Activated CD4-positive, alpha-beta T cell treated with anti-CD3 and anti-CD28 coated beads, Interleukin-2, Interleukin-6, amounts not matched to agents 100 ng/mL and 50 ng/mL, durations not matched to agents 16 hours and 8 hours (primary cell): ENCODE measurements at regions not wholly inside any gene's neighbourhood (a gene's known extent, or its start where the extent isn't known, plus 50 kb on each side); places are given as distances from the start of the nearest gene placed in this dataset.
"Not testable (repeated sequence)": the region's sequence is repeated elsewhere in the genome, so short reads cannot be mapped to it uniquely, and the experiment has no call there.

Experiments used
- DNase-seq: peaks from one replicate; pipeline ENCODE4 v3.0.0-alpha.2; 2020

GRCh38 chr3:166637984-166638530, 742.0 kb downstream of the ZBBX start:
- DNase-seq, result no peak

GRCh38 chr3:166634091-166634746, 745.9 kb downstream of the ZBBX start:
- no peak for DNase-seq

- no peak for DNase-seq
Measured at GRCh38 chr3:166630190-166630589, 749.9 kb downstream of the ZBBX start.

- no peak for DNase-seq
Measured at GRCh38 chr3:166613365-166613764, 766.7 kb downstream of the ZBBX start.

GRCh38 chr3:166612761-166613160, 767.3 kb downstream of the ZBBX start:
- DNase-seq, result not testable (repeated sequence)

- DNase-seq, result no peak
Measured at GRCh38 chr3:166607933-166608521, 770.8 kb upstream of the BCHE start.

GRCh38 chr3:166606988-166607387, 769.8 kb upstream of the BCHE start:
- no peak for DNase-seq

GRCh38 chr3:166593776-166594175, 756.6 kb upstream of the BCHE start:
- DNase-seq, result no peak

GRCh38 chr3:166582236-166582635, 745.0 kb upstream of the BCHE start:
- DNase-seq, result no peak

DNA sequence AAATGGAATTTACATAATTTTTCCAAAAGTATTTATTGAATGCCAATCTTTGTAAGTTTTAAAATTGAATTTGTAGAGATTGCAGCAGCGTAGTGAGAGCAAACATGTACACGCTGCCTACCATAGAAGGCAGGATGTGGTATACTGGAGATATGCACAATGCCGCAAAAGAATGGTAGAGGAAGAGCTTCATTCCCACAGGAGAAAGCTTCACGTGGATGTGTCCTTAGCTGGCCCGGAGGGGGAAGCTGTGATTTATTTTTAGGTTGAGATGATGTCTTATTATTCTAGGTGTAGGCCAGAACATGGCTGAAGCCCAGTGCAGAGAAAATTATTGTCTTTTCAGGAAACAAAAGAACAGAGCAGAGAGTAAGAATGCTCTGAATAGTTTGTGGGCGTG, 743.3 kb upstream of the BCHE start:
- DNase-seq, result no peak

DNA sequence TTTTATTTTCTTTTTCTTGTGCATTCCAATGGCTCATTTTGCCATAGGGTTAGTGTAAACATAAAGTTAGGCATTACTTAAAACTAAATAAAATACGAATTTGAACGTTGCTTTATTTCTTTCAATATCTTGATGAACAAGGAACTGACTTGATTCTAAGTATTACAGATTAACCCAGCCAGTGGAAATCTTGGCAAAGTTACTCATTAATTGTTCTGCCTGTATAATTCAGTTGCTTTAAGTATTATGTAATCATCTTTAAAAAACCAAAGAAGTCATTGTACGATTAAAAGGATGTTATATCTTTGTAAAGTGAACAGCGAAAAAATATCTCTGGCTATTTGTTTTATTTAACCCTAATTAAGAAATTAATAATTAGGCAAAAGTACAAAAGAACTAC, 737.9 kb upstream of the BCHE start:
- DNase-seq, result no peak

- not testable (repeated sequence) for DNase-seq
Measured at GRCh38 chr3:166571686-166572085, 734.5 kb upstream of the BCHE start.

DNA sequence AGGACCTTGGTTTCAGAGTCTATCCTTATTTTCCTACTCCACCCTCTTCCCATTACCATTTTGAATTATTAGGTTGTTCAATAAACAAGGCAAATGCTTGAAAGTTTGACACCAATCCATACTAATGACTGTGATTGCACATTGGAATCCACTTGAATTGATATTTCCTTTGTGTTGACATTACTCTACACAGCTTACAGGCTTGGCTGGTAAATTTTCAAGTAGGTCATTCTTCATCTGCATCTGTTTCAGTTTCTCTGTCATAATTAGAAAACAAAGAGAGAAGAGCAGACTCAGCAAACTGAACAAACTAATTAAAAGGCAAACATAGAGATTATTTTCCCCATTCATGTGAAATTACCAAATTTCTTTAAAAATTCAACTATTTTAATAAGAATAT, 732.9 kb upstream of the BCHE start:
- no peak for DNase-seq

DNA sequence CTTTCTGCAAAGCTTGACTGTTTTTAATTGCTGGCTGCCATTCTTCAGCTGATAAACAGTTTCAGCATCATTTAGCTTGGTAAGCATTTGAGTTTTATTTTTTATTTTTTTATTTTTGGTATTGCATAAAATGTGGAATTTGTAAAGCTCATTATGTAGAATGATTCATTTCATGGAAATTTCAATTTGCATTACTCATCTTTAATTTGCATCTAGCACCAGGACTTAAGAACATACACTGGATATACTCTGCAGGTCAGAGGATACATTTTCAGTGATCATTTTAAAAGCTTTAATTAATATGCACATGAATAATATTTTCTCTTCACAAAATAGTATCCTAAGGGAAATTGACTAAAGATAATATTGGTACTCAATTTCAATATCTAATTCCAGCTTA, 732.4 kb upstream of the BCHE start:
- no peak for DNase-seq

DNA sequence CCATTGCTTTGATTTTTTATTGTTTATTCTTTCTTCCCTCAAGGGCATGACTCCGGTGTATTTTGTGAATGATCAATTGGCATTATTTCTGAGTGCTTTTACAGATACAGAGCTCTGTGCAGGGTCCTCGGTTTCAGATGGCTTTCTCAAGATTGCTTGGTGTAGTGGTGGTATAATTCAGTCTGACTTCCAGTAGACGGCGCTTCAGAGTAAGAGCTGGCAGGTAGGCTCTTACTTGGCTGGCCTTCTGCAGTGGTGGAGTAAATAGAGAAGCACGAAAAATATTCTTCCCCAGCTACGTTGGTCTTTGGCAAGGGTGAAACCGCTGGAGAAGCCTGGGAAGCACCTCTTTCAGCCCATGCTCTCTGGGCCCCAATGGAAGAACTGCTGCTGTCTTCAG, 723.0 kb upstream of the BCHE start:
- no peak for DNase-seq

DNA sequence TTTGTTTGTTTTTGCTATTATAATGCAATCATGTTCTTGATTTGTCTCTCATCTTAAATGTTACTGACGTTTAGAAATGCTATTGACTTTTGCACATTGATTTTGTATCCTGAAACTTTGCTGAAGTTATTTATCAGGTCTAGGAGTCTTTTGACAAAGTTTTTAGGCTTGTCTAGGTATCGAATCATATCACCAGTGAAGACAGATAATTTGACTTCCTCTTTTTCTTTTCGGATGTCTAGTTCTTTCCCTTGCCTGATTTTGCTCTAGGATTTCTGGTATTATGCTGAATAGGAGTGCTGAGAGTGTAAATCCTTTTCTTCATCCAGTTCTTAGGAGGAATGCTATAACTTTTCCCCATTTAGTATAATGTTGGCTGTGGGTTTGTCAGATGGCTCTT, 719.7 kb upstream of the BCHE start:
- no peak for DNase-seq

DNA sequence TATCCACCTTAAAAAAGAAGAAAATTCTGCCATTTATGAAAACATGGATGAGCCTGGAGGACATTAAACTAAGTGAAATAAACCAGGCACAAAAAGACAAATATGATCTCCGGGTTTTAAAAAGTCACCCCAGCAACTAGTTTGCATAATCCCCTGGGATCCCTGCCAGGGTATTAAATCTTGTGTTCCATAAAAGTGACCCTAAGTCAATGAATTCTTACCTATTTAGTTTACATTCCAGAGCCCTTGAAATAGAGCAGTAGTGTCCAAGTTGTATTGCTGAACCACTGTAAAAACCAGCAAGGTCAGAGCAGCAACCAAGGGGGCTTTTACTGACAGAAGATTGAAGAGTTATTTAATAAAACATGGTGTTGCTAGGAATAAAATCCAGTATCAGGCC, 716.8 kb upstream of the BCHE start:
- DNase-seq, result no peak

DNA sequence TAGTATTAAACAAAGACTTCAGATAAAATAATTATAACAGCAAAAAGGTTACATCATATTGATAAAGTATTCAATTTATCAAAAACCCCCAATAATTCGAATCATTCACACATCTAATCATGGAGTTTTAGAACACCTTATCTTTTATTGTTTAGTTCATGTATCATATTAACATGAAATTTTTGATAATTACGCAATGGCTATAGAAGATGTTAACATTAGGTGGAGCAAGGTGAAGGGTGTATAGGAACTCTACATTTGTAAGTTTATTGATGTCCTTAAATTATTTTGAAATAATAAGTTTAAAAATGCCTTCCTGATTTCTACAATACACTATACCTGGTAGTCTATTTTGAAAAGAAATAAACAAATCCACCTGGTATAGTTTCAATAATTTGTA, 696.5 kb upstream of the BCHE start:
- no peak for DNase-seq

DNA sequence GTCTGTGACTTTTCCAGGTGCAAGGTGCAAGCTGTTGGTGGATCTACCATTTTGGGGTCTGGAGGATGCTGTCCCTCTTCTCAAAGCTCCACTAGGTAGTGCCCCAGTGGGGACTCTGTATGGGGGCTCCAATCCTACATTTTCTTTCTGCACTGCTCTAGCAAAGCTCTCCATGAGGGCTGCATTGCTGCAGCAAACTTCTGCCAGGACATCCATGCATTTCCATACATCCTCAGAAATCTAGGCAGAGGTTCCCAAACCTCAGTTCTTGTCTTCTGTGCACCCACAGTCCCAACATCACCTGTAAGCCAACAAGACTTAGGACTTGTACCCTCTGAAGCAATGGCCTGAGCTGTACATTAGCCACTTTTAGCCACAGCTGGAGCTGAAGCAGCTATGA, 694.5 kb upstream of the BCHE start:
- DNase-seq, result no peak

DNA sequence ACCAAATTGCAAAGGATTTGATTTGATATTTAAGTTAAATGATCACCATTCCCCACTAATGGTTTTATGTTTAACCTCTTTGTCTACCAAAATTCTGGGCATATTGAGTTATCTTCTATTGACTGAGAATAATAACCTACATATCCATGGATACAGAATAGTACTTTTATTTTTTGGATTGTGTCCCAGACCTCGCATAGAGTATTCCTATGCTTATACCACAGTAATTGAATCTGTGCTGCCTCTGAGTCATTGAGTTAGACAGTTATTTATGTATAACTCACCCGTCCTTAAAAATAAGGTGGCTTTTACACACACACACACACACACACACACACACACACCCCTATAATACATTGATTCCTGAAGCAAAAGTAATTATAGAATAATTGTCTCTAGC, 690.1 kb upstream of the BCHE start:
- no peak for DNase-seq

GRCh38 chr3:166526881-166527280, 689.7 kb upstream of the BCHE start:
- no peak for DNase-seq

DNA sequence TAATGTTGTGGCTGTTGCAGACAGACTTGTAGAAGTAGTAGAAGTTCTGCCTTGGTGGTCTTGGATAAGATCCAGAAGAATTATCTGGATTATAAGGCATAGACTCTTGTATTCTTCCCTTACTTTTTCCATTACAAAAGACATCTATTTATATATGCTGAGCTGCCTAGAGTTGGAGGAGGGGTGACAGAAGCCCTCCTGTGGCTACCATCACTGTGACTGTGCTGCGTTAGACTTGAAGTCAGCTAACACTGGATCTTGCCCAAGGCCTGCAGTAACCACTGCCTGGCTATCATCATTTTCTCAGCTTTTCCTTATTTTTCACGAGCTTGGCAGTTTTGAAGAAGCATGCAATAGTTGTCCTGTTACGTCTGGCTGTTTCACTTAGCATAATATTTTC, 684.8 kb upstream of the BCHE start:
- no peak for DNase-seq

GRCh38 chr3:166519443-166519842, 682.2 kb upstream of the BCHE start:
- no peak for DNase-seq

DNA sequence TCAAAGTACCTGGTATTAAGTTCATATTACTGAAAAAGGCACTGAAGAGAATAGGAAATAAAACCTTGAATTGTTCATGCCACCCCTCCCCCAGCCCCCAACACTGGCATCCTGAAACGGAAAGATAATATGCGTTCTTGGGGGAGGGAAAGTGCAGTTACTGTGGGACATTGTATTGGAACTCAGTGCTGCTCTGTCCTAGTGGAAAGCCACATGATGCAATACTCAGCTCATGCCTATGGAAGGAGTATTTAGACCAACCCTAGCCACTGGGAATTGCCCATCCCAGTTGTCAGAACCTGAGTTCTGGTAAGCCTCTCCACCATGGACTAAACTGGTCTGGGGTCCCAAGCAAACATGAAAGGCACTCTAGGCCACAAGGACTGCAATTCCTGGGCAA, 680.8 kb upstream of the BCHE start:
- DNase-seq, result no peak

GRCh38 chr3:166510382-166510781, 673.2 kb upstream of the BCHE start:
- no peak for DNase-seq
